SK-N-SH (cell line): ENCODE measurements at regions not wholly inside any gene's neighbourhood (a gene's known extent, or its start where the extent isn't known, plus 50 kb on each side); places are given as distances from the start of the nearest gene placed in this dataset.

Experiments used
- CTCF ChIA-PET: fragments of 300-600, 350-600 bp; formaldehyde crosslinking; extraction: SDS; loops from one replicate; lab custom pipeline; 2021; lab: Yijun Ruan, JAX
- POLR2A ChIA-PET: fragments of 350-600 bp; sonication (Branson Sonifier 250); formaldehyde crosslinking; extraction: SDS; loops from one replicate; lab custom pipeline; 2020; ENCODE audit warnings: antibody characterized with exemption, inconsistent platforms; lab: Yijun Ruan, JAX
- DNase-seq: peaks from one replicate; pipeline ENCODE4 v3.0.0; 2012
- H2AFZ ChIP-seq: fragments of 200-600 bp; sonication (generic); 2 replicates; pipeline ENCODE4 v1.8.1; 2016; ENCODE audit warnings: antibody characterized with exemption, mild to moderate bottlenecking, low read depth
- H3F3A ChIP-seq: fragments of 200-600 bp; sonication (generic); replicated peaks from 2 replicates; pipeline ENCODE3; 2016; ENCODE audit warnings: antibody characterized with exemption, mild to moderate bottlenecking; ENCODE audit not compliant: insufficient read depth
- H3K27ac ChIP-seq, 2 experiments: fragments of 200-500 bp in 1 of 2; fragments of 200-600 bp in 1 of 2; sonication (Bioruptor generic) in 1 of 2; sonication (generic), shearing (Covaris generic) in 1 of 2; 2 replicates each; pipeline versions ENCODE4 v1.5.1 to v1.6.1; 2014 to 2016; ENCODE audit warnings: low read depth in 2 of 2, inconsistent platforms in 1 of 2, low read length in 1 of 2, mild to moderate bottlenecking in 1 of 2, mixed read lengths in 1 of 2
- H3K27me3 ChIP-seq: fragments of 200-600 bp; sonication (generic), shearing (Covaris generic); 2 replicates; pipeline ENCODE4 v1.6.1; 2016; ENCODE audit warnings: mixed run types; ENCODE audit not compliant: insufficient read depth
- H3K36me3 ChIP-seq, 2 experiments: fragments of 200-500 bp in 1 of 2; fragments of 200-600 bp in 1 of 2; sonication (Bioruptor generic) in 1 of 2; sonication (generic) in 1 of 2; replicated peaks in 1 of 2; 2 replicates each; pipeline versions ENCODE3 to v1.5.1; 2014 to 2016; ENCODE audit warnings: low read length in 1 of 2, mild to moderate bottlenecking in 1 of 2; ENCODE audit not compliant: insufficient read depth in 2 of 2, control insufficient read depth in 1 of 2
- H3K4me1 ChIP-seq, 2 experiments: fragments of 200-500 bp in 1 of 2; fragments of 200-600 bp in 1 of 2; sonication (Bioruptor generic) in 1 of 2; sonication (generic), shearing (Covaris generic) in 1 of 2; 2 replicates each; pipeline versions ENCODE4 v1.5.1 to v1.6.1; 2014 to 2016; ENCODE audit warnings: low read depth in 1 of 2, low read length in 1 of 2, mixed run types in 1 of 2; ENCODE audit not compliant: insufficient read depth in 2 of 2, control insufficient read depth in 1 of 2
- H3K4me2 ChIP-seq: fragments of 200-600 bp; sonication (generic), shearing (Covaris generic); 2 replicates; pipeline ENCODE4 v1.6.1; 2017; ENCODE audit warnings: mixed run types
- H3K4me3 ChIP-seq, 2 experiments: fragments of 200-500 bp in 1 of 2; fragments of 200-600 bp in 1 of 2; sonication (Bioruptor generic) in 1 of 2; sonication (generic), shearing (Covaris generic) in 1 of 2; 2 replicates each; pipeline versions ENCODE4 v1.5.1 to v1.8.1; 2014 to 2016; ENCODE audit warnings: low read depth in 2 of 2, inconsistent platforms in 1 of 2, low read length in 1 of 2, mild to moderate bottlenecking in 1 of 2, mixed read lengths in 1 of 2, moderate library complexity in 1 of 2
- H3K79me2 ChIP-seq: fragments of 200-600 bp; sonication (generic); 2 replicates; pipeline ENCODE4 v1.8.1; 2017; ENCODE audit warnings: mild to moderate bottlenecking; ENCODE audit not compliant: insufficient read depth
- H3K9ac ChIP-seq: fragments of 200-600 bp; sonication (generic); 2 replicates; pipeline ENCODE4 v1.6.1; 2017; ENCODE audit warnings: mixed run types
- H3K9me2 ChIP-seq: fragments of 200-600 bp; sonication (generic); 2 replicates; pipeline ENCODE4 v1.6.1; 2017; ENCODE audit warnings: mixed run types
- H3K9me3 ChIP-seq: fragments of 200-600 bp; sonication (generic); 2 replicates; pipeline ENCODE4 v1.6.1; 2017; ENCODE audit warnings: mixed run types, mild to moderate bottlenecking, moderate library complexity
- H4K20me1 ChIP-seq: fragments of 200-600 bp; sonication (generic); 2 replicates; pipeline ENCODE4 v1.6.1; 2017; ENCODE audit warnings: mild to moderate bottlenecking, mixed run types; ENCODE audit not compliant: insufficient read depth
- CHD2 ChIP-seq: fragments of 150-350 bp; IDR thresholded peaks from 2 replicates; pipeline ENCODE4 v1.6.1; 2018; ENCODE audit warnings: low read length; ENCODE audit not compliant: partially characterized antibody
- EZH2phosphoT487 ChIP-seq: fragments of 200-600 bp; sonication (generic); IDR thresholded peaks from 2 replicates; pipeline ENCODE4 v1.6.1; 2017; ENCODE audit warnings: low read depth, mixed run types, mild to moderate bottlenecking, antibody characterized with exemption, moderate library complexity, borderline replicate concordance
- FOSL2 ChIP-seq: IDR thresholded peaks from 2 replicates; pipeline ENCODE4 v1.4.0; 2012; ENCODE audit warnings: low read depth, mild to moderate bottlenecking, moderate library complexity, borderline replicate concordance
- FOXJ3 ChIP-seq: sonication (generic); formaldehyde crosslinking; IDR thresholded peaks from 2 replicates; pipeline ENCODE4 v1.5.1; 2020; ENCODE audit warnings: mild to moderate bottlenecking, missing genetic modification reagents
- MXI1 ChIP-seq: IDR thresholded peaks from 2 replicates; pipeline ENCODE4 v1.6.1; 2012; ENCODE audit warnings: mild to moderate bottlenecking, low read depth, low read length, improper control_type of control experiment
- NFIC ChIP-seq: IDR thresholded peaks from 2 replicates; pipeline ENCODE4 v1.4.0; 2012; ENCODE audit warnings: borderline replicate concordance
- RFX5 ChIP-seq: IDR thresholded peaks from 2 replicates; pipeline ENCODE4 v1.6.1; 2012; ENCODE audit warnings: mild to moderate bottlenecking, improper control_type of control experiment, low read length
- SMC3 ChIP-seq: IDR thresholded peaks from 2 replicates; pipeline ENCODE4 v1.6.1; 2012; ENCODE audit warnings: low read depth, low read length, improper control_type of control experiment
- TAF1 ChIP-seq: IDR thresholded peaks from 2 replicates; pipeline ENCODE4 v1.6.1; 2012; ENCODE audit warnings: low read depth, mild to moderate bottlenecking, low read length, moderate library complexity, borderline replicate concordance
- WGBS: methylation state at CpG from one replicate; pipeline ENCODE4 v1.1.6; 2017; ENCODE audit warnings: low lambda C conversion rate; 5-methylcytosine and 5-hydroxymethylcytosine counted together
- TF ChIP-seq, protein P1 (sequence below): IDR thresholded peaks from 2 replicates; pipeline ENCODE4 v1.4.0; 2012; ENCODE audit warnings: low read depth, borderline replicate concordance
- TF ChIP-seq, protein P2 (sequence below): IDR thresholded peaks from 2 replicates; pipeline ENCODE4; 2012
- TF ChIP-seq, protein P3 (sequence below): IDR thresholded peaks from 2 replicates; pipeline ENCODE4 v1.4.0; 2012; ENCODE audit warnings: low read depth

DNA sequence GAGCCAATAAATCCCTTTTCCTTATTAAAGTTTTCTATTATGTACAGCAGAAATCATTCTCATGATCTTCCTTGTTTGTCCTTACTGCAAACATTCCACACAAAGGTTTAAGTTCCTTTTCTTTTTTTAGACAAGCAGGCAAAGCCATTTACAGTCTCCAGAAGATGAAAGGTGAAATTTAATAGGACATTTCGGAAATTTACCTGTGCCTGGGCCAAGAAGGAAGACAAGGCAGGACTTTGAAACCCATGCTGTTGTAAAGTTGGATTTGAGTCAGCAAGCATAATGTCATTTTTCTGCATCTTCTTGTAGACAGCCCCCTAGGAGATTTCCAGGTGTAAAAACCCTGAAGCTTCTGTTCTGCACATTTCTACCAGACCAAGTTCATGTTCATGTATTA is 188.1 kb downstream of the PAPSS1 start (continued):
- TF ChIP-seq, protein P1, sequence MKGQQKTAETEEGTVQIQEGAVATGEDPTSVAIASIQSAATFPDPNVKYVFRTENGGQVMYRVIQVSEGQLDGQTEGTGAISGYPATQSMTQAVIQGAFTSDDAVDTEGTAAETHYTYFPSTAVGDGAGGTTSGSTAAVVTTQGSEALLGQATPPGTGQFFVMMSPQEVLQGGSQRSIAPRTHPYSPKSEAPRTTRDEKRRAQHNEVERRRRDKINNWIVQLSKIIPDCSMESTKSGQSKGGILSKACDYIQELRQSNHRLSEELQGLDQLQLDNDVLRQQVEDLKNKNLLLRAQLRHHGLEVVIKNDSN: no peak
- TF ChIP-seq, protein P2, sequence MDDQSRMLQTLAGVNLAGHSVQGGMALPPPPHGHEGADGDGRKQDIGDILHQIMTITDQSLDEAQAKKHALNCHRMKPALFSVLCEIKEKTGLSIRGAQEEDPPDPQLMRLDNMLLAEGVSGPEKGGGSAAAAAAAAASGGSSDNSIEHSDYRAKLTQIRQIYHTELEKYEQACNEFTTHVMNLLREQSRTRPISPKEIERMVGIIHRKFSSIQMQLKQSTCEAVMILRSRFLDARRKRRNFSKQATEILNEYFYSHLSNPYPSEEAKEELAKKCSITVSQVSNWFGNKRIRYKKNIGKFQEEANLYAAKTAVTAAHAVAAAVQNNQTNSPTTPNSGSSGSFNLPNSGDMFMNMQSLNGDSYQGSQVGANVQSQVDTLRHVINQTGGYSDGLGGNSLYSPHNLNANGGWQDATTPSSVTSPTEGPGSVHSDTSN: no peak

DNA sequence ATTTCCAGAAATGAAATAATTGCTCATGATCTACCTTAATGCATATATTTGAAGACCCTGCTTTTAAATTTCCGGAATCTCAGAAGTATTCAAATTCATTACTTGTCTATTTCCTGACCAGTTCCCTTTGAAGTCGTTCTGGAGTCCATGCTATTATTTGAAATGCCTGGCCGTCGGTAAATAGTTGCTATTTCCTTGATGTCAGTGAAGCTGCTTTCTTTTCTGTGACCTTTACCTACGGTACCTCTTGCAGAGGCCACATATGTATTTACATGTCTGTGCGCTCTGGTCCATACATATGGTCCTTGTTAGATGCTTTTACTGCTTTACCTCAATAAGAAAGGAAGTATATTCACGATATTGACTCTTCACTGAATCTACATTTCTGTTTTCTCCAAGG is 199.7 kb downstream of the PAPSS1 start:
- TF ChIP-seq, protein P1: no peak
- no peak for TF ChIP-seq RFX5
- TF ChIP-seq FOXJ3 (CRISPR knock-in tag): no peak
- TF ChIP-seq, protein P2: no peak
- no peak for TF ChIP-seq CHD2
- TF ChIP-seq SMC3: no peak
- TF ChIP-seq EZH2phosphoT487: no peak
- no peak for TF ChIP-seq FOSL2
- TF ChIP-seq NFIC: no peak
- no peak for TF ChIP-seq MXI1
- no peak for TF ChIP-seq TAF1
- TF ChIP-seq, protein P3, sequence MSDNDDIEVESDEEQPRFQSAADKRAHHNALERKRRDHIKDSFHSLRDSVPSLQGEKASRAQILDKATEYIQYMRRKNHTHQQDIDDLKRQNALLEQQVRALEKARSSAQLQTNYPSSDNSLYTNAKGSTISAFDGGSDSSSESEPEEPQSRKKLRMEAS: no peak
- Histone ChIP-seq H3K9me3 (no peaks in the 10 kb centered on the region), H3F3A (no peaks in the 10 kb centered on the region), H3K27me3 (no peaks in the 10 kb centered on the region), H4K20me1 (no peaks in the 10 kb centered on the region), H3K4me1 (peaks cover 0 to 8% of the 10 kb centered on the region in 2 experiments; a peak in 2 of 4 replicates), H3K27ac (no peak overlapping the region), H3K79me2 (no peaks in the 10 kb centered on the region), H3K9ac (no peak overlapping the region), H3K4me3 (no peak overlapping the region), H2AFZ (no peak overlapping the region), H3K36me3 (no peaks in the 10 kb centered on the region), H3K9me2 (no peaks in the 10 kb centered on the region), H3K4me2 (no peak overlapping the region)
- 89% methylated on average over 7 of the region's 7 CpGs for WGBS
- CTCF ChIA-PET: interaction anchor here (0.8 to 1.6 kb wide), 2 partner anchors 16 to 486 kb away, joined by 3 to 7 read pairs; no protein-coding TSS in a partner anchor
- POLR2A ChIA-PET: no interaction called here
- no peak for DNase-seq
